NCI-H2107 (cell line): ENCODE measurements at regions not wholly inside any gene's neighbourhood (a gene's known extent, or its start where the extent isn't known, plus 50 kb on each side); places are given as distances from the start of the nearest gene placed in this dataset.
"Not testable (repeated sequence)": the region's sequence is repeated elsewhere in the genome, so short reads cannot be mapped to it uniquely, and the experiment has no call there.

Source experiments
- DNase-seq: peaks from one replicate; lab custom pipeline; 2025; lab: John Stamatoyannopoulos, UW

- DNase-seq: no peak
Measured at GRCh38 chr1:60890664-60891063, 191.7 kb upstream of the NFIA start.

GRCh38 chr1:60889709-60890108 lies 192.7 kb upstream of the NFIA start:
- DNase-seq: no peak

DNA sequence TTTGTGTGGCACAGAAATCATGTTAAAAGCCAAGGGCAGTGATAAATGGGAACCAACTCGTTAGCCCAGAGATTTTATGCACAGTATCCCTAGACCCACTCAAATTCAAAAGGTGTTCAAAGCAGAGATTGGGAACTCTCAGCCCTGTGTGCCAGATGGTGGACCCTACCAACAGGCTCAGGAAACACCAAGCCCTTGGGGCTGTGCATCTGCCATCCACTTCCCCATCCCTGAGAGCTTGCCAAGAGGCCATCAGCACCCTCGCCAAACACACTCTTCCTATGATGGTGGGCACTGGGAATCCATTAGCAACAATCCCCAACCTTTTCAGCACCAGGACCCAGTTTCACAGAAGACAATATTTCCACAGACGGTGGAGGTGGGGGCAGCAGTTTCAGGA lies 194.2 kb upstream of the NFIA start:
- DNase-seq: no peak

GRCh38 chr1:60886793-60887331 lies 195.5 kb upstream of the NFIA start:
- no peak for DNase-seq

DNA sequence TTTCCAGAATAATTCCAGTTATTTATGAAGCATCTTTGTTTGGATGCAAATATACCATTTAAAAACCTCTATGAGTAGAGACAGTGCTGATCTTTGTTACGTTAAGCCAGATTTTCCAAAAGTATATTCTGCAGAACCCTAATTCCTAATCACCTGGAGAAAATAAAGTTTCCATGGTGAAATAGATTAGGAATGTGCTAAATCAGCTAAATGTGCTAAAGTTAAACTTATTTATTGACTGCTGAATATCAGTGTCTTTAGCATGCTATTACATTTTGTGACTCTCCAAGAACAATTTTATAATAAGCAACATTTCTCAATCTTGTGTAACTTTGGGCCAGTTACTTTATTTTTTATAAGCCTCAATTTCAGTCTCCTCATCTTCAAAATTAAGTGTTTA lies 196.3 kb upstream of the NFIA start:
- no peak for DNase-seq

- DNase-seq: no peak
Measured at GRCh38 chr1:60880202-60880601, 202.2 kb upstream of the NFIA start.

GRCh38 chr1:60878323-60878722 lies 204.0 kb upstream of the NFIA start:
- DNase-seq: no peak

- no peak for DNase-seq
Measured at GRCh38 chr1:60877376-60877775, 205.0 kb upstream of the NFIA start.

DNA sequence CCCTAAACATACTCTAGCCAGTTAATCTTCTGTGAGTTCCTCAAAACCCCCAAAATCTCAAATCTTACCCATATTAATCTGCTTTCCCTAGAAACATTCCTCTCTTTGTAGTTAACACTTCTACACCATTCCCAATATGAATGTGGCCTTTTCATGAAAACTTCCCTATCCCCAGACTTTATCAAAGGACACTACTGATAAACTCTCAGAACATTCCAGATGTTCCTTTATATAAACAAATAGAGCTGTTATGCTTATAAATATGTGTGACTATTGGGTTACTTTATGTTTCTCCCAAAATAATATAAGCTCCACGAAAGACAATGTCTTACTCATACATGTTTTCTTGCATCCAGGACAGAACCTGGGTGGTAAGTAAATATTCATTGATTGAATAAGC lies 205.4 kb upstream of the NFIA start:
- DNase-seq: no peak

GRCh38 chr1:60875138-60875537 lies 207.2 kb upstream of the NFIA start:
- DNase-seq: no peak

DNA sequence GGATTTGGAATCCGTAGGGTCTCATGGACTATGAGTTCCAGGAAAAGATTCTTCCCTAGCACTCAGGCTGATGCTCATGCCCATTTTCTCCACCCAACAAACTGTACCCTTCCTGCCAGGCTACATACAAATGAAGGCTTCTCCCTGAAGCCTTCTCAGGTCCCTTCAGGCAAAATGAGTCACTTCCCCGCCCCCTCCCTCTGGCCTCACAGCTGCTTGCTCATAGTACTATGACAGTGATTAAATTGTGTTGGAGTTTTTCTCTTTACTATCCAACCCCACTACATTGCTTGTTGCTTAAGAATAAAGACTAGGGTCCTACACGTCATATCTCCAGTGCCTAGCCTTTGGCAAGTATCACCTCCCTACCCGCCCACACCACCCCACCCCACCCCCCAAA lies 207.6 kb upstream of the NFIA start:
- DNase-seq: no peak

GRCh38 chr1:60873396-60873795 lies 209.0 kb upstream of the NFIA start:
- not testable (repeated sequence) for DNase-seq

DNA sequence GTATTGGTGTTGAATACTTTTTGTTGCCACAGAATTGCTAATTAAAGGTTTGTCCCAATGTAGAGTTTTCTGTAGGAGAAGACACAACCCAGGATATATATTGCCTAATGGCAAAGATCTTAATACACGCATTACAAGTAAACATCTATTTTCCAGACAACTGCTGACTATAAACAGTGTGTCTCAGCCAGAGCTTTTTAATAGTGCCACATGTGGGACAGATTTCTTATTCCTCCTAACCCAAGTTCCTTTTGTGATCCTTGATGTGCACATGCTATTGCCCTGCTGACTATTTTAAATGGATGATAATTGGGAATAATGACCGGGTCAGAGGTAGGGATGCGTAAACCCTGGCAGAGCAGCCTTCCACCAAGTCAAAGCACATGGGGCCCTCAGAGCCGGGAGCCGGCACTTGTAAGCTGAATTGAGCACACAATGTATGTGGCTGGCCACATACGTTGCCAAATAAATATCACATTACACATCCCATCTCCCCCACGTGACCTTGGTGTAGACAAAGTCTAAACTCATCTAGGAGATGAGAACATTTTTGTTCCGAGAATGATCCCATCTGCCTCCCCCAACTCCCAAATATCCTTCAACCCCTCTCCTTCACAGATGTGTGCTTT lies 209.8 kb upstream of the NFIA start:
- DNase-seq: no peak

GRCh38 chr1:60870269-60870865 lies 212.0 kb upstream of the NFIA start:
- DNase-seq: no peak

GRCh38 chr1:60868901-60869663 lies 213.3 kb upstream of the NFIA start:
- DNase-seq: no peak

GRCh38 chr1:60867782-60868181 lies 214.6 kb upstream of the NFIA start:
- DNase-seq: no peak

DNA sequence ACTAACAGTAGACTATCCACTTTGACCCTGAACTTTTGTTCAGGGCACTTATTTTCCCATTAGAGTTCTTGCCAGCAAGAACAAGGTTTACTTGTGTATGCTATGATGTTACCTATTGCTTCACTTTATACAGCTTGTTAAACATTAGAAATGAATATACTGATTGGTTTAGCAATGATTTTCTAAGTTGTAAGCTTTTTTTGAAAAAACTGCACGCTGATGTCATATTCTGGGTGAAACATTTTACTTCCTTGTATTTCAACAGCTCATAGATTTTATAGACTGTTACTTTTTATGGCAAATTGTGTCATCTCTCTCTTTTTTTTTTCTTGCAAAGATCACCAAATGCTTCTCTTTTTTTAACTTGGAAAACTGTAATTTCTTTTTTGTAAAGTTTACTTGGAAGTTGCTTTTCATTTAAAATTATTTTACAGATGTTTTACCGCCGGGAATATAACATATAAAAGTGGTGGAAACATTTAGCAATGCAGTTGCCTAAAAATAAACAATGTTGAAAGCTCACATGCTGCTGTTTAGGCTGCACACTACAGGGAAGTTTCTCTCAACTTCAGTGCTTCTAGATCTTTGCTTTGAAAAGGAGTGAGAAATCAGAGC lies 215.3 kb upstream of the NFIA start:
- no peak for DNase-seq

- no peak for DNase-seq
Measured at GRCh38 chr1:60866226-60866900, 216.0 kb upstream of the NFIA start.

GRCh38 chr1:60865166-60865565 lies 217.2 kb upstream of the NFIA start:
- no peak for DNase-seq

DNA sequence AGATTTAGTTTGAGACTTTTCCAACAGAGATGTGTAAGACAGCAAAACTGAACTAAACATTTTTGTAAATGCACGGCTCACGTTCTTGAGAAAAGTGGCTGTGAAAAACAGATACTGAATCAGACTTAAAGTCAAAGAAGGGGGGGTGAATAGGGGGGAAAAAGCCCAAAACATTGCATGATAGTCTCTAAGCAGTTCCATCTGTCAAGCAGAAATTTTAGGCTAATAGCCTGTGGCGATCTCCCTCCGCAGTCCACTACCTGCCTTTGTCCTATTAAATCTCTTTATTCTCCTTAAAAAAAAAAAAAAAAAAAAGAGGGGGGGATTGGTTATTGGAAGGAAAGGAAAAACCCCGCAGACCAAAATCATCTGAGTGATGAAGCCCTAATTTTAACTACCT lies 217.6 kb upstream of the NFIA start:
- no peak for DNase-seq

GRCh38 chr1:60863131-60863530 lies 219.2 kb upstream of the NFIA start:
- no peak for DNase-seq

GRCh38 chr1:60861961-60862567 lies 220.3 kb upstream of the NFIA start:
- DNase-seq: no peak
